ENCODE measurements at regions not wholly inside any gene's neighbourhood (a gene's known extent, or its start where the extent isn't known, plus 50 kb on each side); places are given as distances from the start of the nearest gene placed in this dataset.
"Not testable (repeated sequence)": the region's sequence is repeated elsewhere in the genome, so short reads cannot be mapped to it uniquely, and the experiment has no call there.

GRCh38 chr7:3146571-3147226 is 103.0 kb upstream of the CARD11 start:
- Histone ChIP-seq H3K27ac (ENCODE audit: low read depth, low read length) (no peak overlapping the region), H3K4me2 (ENCODE audit: low read length) (no peak overlapping the region), H3K9me3 (ENCODE audit: control insufficient read depth, insufficient read depth, low read length) (no peaks in the 10 kb centered on the region), H3K27me3 (ENCODE audit: control insufficient read depth, low read length) (no peaks in the 10 kb centered on the region), H4K20me1 (ENCODE audit: control insufficient read depth, insufficient read depth, low read depth, low read length) (no peaks in the 10 kb centered on the region), H3K36me3 (ENCODE audit: control insufficient read depth, low read length) (no peaks in the 10 kb centered on the region), H3F3A (ENCODE audit: control insufficient read depth, insufficient read depth) (peaks cover 13% of the 10 kb centered on the region), H3K79me2 (ENCODE audit: control insufficient read depth, low read length) (no peaks in the 10 kb centered on the region), H3K4me1 (ENCODE audit: control insufficient read depth, low read length) (peaks cover 60% of the 10 kb centered on the region), H3K4me3 (ENCODE audit: low read length) (no peak overlapping the region), H3K9me2 (replicated peaks; ENCODE audit: control insufficient read depth, low read length) (no peaks in the 10 kb centered on the region)
- TF ChIP-seq CTCF (IDR thresholded peaks at IDR 0.05; ENCODE audit: low read depth, low read length, poor library complexity, severe bottlenecking) (no peak), EZH2phosphoT487 (IDR thresholded peaks at IDR 0.05; ENCODE audit: borderline replicate concordance, low read length) (no peak)

DNA sequence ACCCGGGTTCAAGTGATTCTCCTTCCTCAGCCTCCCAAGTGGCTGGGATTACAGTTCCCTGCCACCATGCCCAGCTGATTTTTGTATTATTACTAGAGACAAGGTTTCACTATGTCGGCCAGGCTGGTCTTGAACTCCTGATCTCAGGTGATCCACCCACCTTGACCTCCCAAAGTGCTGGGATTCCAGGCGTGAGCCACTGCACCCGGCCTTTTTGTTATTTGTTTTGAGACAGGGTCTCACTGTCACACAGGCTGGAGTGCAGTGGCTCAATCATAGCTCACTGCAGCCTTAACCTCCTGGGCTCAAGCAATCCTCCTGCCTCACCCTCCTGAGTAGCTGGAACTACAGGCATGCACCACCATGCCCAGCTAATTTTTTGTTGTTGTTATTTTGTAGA is 104.8 kb upstream of the CARD11 start:
- not testable (repeated sequence) for H3K79me2 ChIP-seq (ENCODE audit: control insufficient read depth, low read length); H3K9me2 ChIP-seq (replicated peaks; ENCODE audit: control insufficient read depth, low read length); H3K27ac ChIP-seq (ENCODE audit: low read depth, low read length); H3K9me3 ChIP-seq (ENCODE audit: control insufficient read depth, insufficient read depth, low read length); H3K27me3 ChIP-seq (ENCODE audit: control insufficient read depth, low read length); H3K36me3 ChIP-seq (ENCODE audit: control insufficient read depth, low read length); H3K4me2 ChIP-seq (ENCODE audit: low read length); H4K20me1 ChIP-seq (ENCODE audit: control insufficient read depth, insufficient read depth, low read depth, low read length); H3K4me3 ChIP-seq (ENCODE audit: low read length)
- H3F3A ChIP-seq (ENCODE audit: control insufficient read depth, insufficient read depth): peaks cover 19% of the 10 kb centered on the region
- H3K4me1 ChIP-seq (ENCODE audit: control insufficient read depth, low read length): peaks cover 76% of the 10 kb centered on the region

DNA sequence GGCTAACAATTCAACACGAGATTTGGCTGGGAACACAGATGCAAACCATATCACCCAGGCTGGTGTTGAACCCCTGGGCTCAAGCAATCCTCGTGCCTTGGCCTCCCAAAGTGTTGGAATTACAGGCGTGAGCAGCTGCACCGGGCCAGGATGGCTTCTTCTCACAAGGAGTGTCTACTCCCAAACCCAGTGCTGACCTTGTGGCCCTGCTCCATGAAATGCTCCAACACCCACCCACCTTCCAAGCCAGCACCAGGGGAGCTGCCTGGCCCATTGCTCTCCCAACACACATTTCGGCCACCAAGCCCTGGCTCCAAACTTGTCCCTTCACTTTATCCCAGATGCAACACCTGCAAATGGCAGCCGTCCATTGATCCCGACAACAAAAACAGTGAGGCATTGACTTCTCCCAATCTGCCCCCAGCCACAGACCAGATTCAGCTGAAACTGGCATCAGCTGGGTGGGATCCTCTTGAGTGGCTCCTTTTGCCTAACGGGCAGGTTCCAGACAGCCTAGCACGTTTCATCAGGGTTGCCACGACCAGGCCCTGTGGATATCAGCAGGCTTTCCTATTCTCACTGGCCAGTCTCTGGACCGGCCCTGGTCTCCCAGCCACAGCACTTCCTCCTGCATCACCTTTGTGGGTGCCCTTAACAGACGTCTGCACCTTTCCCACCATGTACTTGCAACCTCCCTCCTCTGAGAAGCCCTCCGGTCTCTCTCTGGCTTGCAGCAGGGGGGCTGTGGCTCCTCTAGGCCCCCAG is 105.7 kb upstream of the CARD11 start:
- Histone ChIP-seq H3K9me2 (replicated peaks; ENCODE audit: control insufficient read depth, low read length) (no peaks in the 10 kb centered on the region), H4K20me1 (ENCODE audit: control insufficient read depth, insufficient read depth, low read depth, low read length) (no peaks in the 10 kb centered on the region), H3K36me3 (ENCODE audit: control insufficient read depth, low read length) (no peaks in the 10 kb centered on the region), H3F3A (ENCODE audit: control insufficient read depth, insufficient read depth) (peaks cover 24% of the 10 kb centered on the region), H3K4me2 (ENCODE audit: low read length) (peak overlapping the region; percentile 60), H3K4me1 (ENCODE audit: control insufficient read depth, low read length) (peaks cover 76% of the 10 kb centered on the region), H3K4me3 (ENCODE audit: low read length) (peak overlapping the region; percentile 48), H3K27me3 (ENCODE audit: control insufficient read depth, low read length) (no peaks in the 10 kb centered on the region), H3K79me2 (ENCODE audit: control insufficient read depth, low read length) (no peaks in the 10 kb centered on the region), H3K27ac (ENCODE audit: low read depth, low read length) (peak overlapping the region; percentile 70), H3K9me3 (ENCODE audit: control insufficient read depth, insufficient read depth, low read length) (no peaks in the 10 kb centered on the region)
- no peak for TF ChIP-seq CTCF (IDR thresholded peaks at IDR 0.05; ENCODE audit: low read depth, low read length, poor library complexity, severe bottlenecking)
- no peak for TF ChIP-seq EZH2phosphoT487 (IDR thresholded peaks at IDR 0.05; ENCODE audit: borderline replicate concordance, low read length)

DNA sequence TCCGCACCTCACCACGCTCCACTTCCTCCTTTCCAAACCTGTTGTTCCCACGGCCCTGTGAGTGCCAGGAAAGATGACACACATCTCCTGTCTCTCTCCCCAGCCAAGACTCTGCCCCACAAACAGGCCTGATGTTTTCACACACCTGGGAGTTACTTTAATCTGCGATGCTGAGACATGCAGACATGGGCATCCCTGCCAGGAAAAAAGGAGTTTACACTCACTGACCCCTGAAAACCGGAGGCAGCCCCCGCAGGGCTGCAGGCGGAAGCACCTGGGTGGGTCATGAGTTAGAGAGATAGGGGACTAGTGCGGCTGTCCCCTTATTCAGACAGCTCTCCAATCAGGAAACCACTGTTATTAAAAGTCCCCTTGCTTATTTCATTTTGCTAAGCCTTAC is 106.4 kb upstream of the CARD11 start:
- Histone ChIP-seq H4K20me1 (ENCODE audit: control insufficient read depth, insufficient read depth, low read depth, low read length) (no peaks in the 10 kb centered on the region), H3K4me1 (ENCODE audit: control insufficient read depth, low read length) (peaks cover 76% of the 10 kb centered on the region), H3K9me3 (ENCODE audit: control insufficient read depth, insufficient read depth, low read length) (no peaks in the 10 kb centered on the region), H3K4me2 (ENCODE audit: low read length) (peak overlapping the region; percentile 60), H3K27ac (ENCODE audit: low read depth, low read length) (peak overlapping the region; percentile 70), H3K36me3 (ENCODE audit: control insufficient read depth, low read length) (no peaks in the 10 kb centered on the region), H3K4me3 (ENCODE audit: low read length) (peak overlapping the region; percentile 48), H3K79me2 (ENCODE audit: control insufficient read depth, low read length) (no peaks in the 10 kb centered on the region), H3K27me3 (ENCODE audit: control insufficient read depth, low read length) (no peaks in the 10 kb centered on the region), H3F3A (ENCODE audit: control insufficient read depth, insufficient read depth) (peaks cover 24% of the 10 kb centered on the region), H3K9me2 (replicated peaks; ENCODE audit: control insufficient read depth, low read length) (no peaks in the 10 kb centered on the region)
- TF ChIP-seq EZH2phosphoT487 (IDR thresholded peaks at IDR 0.05; ENCODE audit: borderline replicate concordance, low read length) (no peak), CTCF (IDR thresholded peaks at IDR 0.05; ENCODE audit: low read depth, low read length, poor library complexity, severe bottlenecking) (no peak)
